Uterus (tissue), 2 donors: ENCODE measurements at regions not wholly inside any gene's neighbourhood (a gene's known extent, or its start where the extent isn't known, plus 50 kb on each side); places are given as distances from the start of the nearest gene placed in this dataset.

Experiments
- CTCF ChIP-seq, 4 experiments: fragments of 200-600 bp in 2 of 4; fragments of 450-650 bp in 2 of 4; sonication (generic) in 2 of 4; IDR thresholded peaks; one replicate each; pipeline ENCODE4 v1.5.1; 2016 to 2019; ENCODE audit warnings: antibody characterized with exemption in 4 of 4, mild to moderate bottlenecking in 2 of 4, moderate library complexity in 1 of 4
- POLR2A ChIP-seq, 2 donors: fragments of 450-650 bp; IDR thresholded peaks; one replicate each; pipeline ENCODE4 v1.6.1; 2016; ENCODE audit warnings: antibody characterized with exemption in 2 of 2, mild to moderate bottlenecking in 1 of 2, moderate library complexity in 1 of 2

- TF ChIP-seq CTCF (IDR thresholded peaks at IDR 0.05), result no peak
- no peak for TF ChIP-seq POLR2A (IDR thresholded peaks at IDR 0.05)
These were observed 476.9 kb upstream of the ISX start for GRCh38 chr22:34588871-34589545.
